ENCODE measurements at regions not wholly inside any gene's neighbourhood (a gene's known extent, or its start where the extent isn't known, plus 50 kb on each side); places are given as distances from the start of the nearest gene placed in this dataset.
"Not testable (repeated sequence)": the region's sequence is repeated elsewhere in the genome, so short reads cannot be mapped to it uniquely, and the experiment has no call there.

DNA sequence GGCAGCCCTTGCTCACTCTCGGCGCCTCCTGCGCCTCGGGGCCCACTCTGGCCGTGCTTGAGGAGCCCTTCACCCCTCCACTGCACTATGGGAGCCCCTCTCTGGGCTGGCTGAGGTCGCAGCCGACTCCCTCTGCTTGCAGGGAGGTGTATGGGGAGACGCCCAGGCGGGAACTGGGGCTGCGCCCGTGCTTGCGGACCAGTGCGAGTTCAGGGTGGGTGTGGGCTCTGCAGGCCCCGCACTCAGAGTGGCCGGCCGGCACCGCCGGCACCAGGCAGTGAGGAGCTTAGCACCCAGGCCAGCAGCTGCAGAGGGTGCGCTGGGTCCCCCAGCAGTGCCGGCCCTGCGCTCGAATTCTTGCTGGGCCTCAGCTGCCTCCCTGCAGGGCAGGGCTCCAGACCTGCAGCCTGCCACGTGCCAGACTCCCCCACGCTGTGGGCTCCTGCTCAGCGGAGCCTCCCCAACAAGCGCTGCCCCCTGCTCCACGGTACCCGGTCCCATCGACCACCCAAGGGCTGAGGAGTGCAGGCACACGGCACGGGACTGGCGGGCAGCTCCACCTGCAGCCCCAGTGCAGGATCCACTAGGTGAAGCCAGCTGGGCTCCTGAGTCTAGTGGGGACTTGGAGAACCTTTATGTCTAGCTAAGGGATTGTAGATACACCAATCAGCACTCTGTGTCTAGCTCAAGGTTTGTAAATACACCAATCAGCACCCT is 54.0 kb upstream of the WWC2 start:
- not testable (repeated sequence) for DNase-seq (ENCODE audit: low read depth)

GRCh38 chr4:183038436-183038835 is 60.6 kb upstream of the WWC2 start:
- no peak for DNase-seq (ENCODE audit: low read depth)

DNA sequence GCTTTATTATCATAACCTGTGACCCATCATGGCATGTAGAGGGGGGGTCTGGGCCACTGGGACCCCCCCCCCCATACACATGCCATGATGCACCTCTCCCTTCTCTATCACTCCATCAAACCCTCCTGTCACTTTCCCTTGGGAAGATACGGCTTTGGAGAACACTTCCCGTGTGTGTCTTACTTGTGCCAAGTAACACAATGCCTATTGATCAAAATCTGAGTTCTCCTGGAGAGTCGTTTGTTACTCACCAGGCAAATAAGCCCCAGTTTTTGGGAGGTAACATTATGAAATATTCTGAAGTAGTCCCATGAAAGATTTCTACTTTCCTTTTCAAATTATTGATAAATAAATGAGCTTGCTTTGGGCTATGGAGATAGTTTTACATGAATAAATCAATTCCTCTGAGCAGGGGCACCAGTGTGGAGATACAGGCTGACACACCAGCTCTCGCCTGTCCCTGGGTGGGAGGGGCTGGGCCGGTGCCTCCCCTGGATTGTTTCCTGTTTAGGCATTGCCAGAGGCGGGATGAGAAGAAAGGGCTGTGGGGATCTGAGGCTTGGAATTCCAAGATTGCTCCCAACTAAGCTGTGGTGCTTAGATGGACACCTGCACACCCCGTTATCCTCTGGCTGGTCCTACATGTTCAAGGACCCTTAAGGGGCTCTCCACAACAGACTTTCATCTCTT is 63.2 kb upstream of the WWC2 start:
- DNase-seq (ENCODE audit: low read depth), result no peak

GRCh38 chr4:183035256-183035655 is 63.8 kb upstream of the WWC2 start:
- no peak for DNase-seq (ENCODE audit: low read depth)

GRCh38 chr4:183030823-183031222 is 68.2 kb upstream of the WWC2 start:
- DNase-seq (ENCODE audit: low read depth), result no peak

- no peak for DNase-seq (ENCODE audit: low read depth)
Measured at GRCh38 chr4:183030309-183030708, 68.7 kb upstream of the WWC2 start.

GRCh38 chr4:183029365-183029764 is 69.7 kb upstream of the WWC2 start:
- no peak for DNase-seq (ENCODE audit: low read depth)

DNA sequence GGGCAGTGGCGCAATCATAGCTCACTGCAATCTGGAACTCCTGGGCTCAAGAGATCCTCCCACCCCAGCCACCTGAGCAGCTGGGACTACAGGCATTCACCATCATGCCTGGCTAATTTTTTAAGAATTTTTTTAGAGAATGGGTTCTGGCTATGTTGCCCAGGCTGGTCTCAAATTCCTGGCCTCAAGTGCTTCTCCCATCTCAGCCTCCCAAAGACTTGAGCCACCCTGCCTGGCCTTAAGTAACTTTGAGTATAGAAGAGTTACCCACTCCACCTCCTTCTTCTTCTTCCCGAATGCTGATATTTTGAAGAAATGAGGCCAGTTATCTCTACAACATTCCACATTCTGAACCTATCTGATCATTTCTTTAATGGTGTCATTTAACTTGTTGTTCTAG is 72.4 kb upstream of the WWC2 start:
- DNase-seq (ENCODE audit: low read depth), result no peak

DNA sequence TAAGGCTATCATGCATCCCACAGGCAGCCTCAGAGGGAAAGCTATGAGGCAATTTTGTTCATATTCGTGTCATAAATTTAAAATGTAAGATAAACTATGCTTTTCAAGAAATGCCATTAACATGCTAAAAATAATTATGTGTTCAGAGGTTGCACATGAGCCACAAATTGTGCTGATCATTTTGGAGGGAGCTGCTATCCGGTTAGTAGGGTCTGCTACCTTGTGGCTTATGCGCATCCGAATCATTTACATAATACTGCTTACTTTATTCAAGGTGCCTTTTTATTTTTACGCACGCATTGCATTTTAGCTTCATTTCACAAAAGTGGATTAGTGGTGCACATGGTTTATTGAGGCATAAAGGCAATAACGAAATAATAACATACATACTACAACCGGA is 76.4 kb upstream of the WWC2 start:
- no peak for DNase-seq (ENCODE audit: low read depth)

DNA sequence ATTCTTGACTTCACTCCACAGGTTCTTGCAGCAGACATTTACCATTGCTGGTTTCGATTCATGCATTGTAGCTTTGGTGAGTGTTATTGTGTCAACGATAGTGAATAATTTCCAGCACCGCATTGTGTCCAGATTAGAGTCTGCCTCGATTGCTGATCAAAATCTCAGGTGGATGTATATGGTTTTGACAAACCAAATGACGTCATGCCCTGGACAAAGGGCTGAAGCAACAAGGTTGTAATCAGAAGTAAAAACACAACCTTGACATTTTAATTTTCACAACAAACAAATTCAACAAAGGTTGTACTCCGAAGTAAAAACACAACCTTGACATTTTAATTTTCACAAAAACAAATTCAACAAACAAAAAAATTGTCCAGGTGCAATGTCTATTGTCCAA is 81.1 kb upstream of the WWC2 start:
- DNase-seq (ENCODE audit: low read depth), result no peak

DNA sequence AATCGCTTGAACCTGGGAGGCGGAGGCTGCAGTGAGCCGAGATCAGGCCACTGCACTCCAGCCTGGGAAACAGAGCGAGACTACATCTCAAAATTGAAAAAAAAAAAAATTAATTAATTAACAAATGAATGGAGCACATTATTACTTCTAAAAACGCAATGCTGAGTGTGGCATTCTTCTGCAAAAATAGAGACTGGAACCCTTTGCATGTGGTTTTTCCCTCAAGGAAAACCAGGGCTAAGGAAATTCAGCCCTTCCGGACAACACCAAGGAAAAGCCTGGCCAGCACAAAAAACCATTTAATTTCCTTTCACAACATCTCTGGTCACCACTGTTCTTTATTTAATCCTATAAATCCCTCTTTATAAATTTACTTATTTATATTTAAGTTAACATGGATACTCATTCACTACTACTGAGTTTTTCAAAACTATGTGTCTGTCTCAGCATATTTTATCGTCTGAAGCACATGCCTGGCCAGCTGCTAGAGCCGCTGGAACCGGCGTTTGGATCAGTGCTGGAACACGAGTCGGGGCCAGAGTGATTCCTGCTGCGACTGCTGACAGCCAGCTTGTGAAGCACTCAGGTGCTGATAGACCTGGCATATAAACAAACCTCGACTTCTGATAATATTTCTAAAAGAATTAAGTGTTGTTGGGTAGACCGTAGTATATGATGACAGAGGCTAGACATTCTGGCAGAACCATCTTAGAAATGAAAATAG is 84.5 kb upstream of the WWC2 start:
- DNase-seq (ENCODE audit: low read depth), result no peak

DNA sequence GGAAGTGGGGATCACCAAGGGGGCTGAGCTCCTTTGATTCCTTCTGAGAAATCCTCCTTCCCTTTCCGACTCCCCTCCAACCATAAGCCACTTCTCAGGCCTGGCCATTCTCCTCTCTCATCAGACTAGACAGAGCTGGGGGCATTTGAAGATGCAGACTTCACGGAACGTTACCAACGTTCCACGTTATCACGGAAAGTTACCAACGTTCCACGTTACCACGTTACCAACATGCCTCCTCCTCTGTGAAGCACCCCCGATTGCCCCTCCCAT is 85.4 kb upstream of the WWC2 start:
- no peak for DNase-seq (ENCODE audit: low read depth)

- DNase-seq (ENCODE audit: low read depth), result no peak
Measured at GRCh38 chr4:183012879-183013729, 86.0 kb upstream of the WWC2 start.

GRCh38 chr4:183011213-183011907 is 87.7 kb upstream of the WWC2 start:
- DNase-seq (ENCODE audit: low read depth), result peak; percentile 2

GRCh38 chr4:183008492-183008891 is 90.6 kb upstream of the WWC2 start:
- no peak for DNase-seq (ENCODE audit: low read depth)

GRCh38 chr4:183004370-183004769 is 87.2 kb upstream of the DCTD start:
- not testable (repeated sequence) for DNase-seq (ENCODE audit: low read depth)

GRCh38 chr4:182994171-182994570 is 77.0 kb upstream of the DCTD start:
- no peak for DNase-seq (ENCODE audit: low read depth)

- peak; percentile 52 for DNase-seq (ENCODE audit: low read depth)
Measured at GRCh38 chr4:182978152-182978827, 61.1 kb upstream of the DCTD start.

GRCh38 chr4:182975806-182976205 is 58.6 kb upstream of the DCTD start:
- peak; percentile 65 for DNase-seq (ENCODE audit: low read depth)

- no peak for DNase-seq (ENCODE audit: low read depth)
Measured at GRCh38 chr4:182973941-182974340, 56.8 kb upstream of the DCTD start.

DNA sequence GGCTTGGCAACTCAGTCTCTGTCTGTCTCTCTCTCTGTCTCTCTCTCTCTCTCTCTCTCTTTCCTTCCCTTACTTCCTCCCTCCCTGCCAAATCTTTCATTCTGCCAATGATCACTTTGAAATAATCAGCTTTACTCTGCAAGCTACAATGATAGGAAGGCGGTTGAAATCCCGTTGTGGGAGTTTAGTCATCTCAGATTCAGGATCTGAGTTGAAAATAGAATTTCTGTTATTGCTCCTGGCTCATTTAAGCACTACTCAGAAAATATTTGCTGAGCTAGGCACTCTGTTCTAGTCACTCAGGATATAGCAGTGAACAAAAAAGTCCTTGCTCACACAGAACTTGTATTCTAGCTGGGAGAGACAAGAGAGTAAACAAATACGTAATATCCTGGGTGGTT is 56.3 kb upstream of the DCTD start:
- DNase-seq (ENCODE audit: low read depth), result no peak

Data from non-pigmented ciliary epithelial cell (primary cell).